ENCODE measurements at regions not wholly inside any gene's neighbourhood (a gene's known extent, or its start where the extent isn't known, plus 50 kb on each side); places are given as distances from the start of the nearest gene placed in this dataset.

DNA sequence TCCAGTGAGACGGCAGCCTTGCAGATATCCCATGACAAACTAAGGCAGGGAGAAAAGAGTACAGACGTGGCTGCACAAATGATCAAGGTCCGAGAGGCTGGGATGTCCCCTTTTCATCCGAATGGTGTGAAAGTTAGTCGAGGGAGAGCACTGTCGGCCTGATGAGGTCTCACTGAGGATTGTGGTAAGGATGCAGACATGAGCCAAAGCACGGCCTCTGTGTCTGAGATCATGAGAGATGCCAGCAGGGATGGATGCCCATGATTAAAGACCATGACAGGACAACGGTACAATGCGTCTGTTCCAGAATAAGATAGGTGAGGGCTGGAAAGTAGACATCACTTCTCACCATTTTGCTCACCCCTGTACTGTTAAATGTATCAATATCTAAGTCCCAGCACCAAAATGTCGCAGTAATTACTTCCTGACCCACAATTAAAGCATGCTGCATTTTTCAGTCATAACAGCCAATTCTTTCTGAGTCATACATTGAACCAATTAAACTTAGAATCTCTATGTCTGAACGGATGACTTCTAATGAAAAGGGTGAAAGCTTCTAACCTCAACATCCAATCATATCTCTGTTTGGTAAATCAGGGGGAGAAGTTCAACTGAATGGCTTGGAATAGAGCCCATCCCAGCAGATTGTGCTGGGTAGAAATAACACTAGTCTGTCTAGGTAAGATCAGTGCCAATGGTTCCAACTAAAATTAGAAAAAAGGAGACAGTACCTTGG lies 249.6 kb upstream of the SOX5 start:
- Histone ChIP-seq H3K4me1 (ENCODE audit: insufficient read depth, low read length, severe bottlenecking) (no peaks in the 10 kb centered on the region), H2AFZ (ENCODE audit: low read length) (no peak overlapping the region), H3K4me2 (ENCODE audit: low read length) (no peak overlapping the region)

DNA sequence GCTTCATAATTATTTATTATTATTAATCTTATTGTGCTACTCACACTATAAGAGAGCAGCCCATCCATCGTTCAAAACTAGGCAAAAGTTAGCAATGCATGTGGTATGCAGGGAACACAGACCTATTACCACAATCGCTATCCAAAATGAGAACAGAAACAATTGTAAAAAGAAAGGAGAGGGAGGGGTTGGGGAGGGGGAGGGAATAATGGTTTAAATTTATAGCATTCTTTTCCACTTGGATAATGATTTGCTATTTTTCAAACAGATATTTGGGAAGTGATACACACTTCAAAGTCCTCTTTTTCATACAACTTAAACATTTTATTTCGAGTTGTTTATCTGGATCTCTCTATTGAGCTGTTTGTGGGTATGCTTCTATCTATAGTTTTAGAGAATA lies 248.6 kb upstream of the SOX5 start:
- no peaks in the 10 kb centered on the region for H3K9me2 ChIP-seq (ENCODE audit: low read depth, low read length)

More for the DNA sequence above, 249.6 kb upstream of the SOX5 start:
- H3K36me3 ChIP-seq (ENCODE audit: insufficient read depth, low read length) = no peaks in the 10 kb centered on the region
- no peak overlapping the region for H3K9ac ChIP-seq (ENCODE audit: low read length)
- no peaks in the 10 kb centered on the region for H3K27me3 ChIP-seq (ENCODE audit: insufficient read depth, low read length)
- H3K4me3 ChIP-seq (ENCODE audit: low read depth, low read length, poor library complexity, severe bottlenecking) = no peak overlapping the region
- TF ChIP-seq, protein P1, sequence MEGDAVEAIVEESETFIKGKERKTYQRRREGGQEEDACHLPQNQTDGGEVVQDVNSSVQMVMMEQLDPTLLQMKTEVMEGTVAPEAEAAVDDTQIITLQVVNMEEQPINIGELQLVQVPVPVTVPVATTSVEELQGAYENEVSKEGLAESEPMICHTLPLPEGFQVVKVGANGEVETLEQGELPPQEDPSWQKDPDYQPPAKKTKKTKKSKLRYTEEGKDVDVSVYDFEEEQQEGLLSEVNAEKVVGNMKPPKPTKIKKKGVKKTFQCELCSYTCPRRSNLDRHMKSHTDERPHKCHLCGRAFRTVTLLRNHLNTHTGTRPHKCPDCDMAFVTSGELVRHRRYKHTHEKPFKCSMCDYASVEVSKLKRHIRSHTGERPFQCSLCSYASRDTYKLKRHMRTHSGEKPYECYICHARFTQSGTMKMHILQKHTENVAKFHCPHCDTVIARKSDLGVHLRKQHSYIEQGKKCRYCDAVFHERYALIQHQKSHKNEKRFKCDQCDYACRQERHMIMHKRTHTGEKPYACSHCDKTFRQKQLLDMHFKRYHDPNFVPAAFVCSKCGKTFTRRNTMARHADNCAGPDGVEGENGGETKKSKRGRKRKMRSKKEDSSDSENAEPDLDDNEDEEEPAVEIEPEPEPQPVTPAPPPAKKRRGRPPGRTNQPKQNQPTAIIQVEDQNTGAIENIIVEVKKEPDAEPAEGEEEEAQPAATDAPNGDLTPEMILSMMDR (IDR thresholded peaks at IDR 0.05; ENCODE audit: low read length) = no peak
- no peak for TF ChIP-seq EZH2 (IDR thresholded peaks at IDR 0.05; ENCODE audit: borderline replicate concordance, low read length)
- H3K27ac ChIP-seq (ENCODE audit: low read depth, low read length, poor library complexity, severe bottlenecking) = no peak overlapping the region
- H3K79me2 ChIP-seq (ENCODE audit: insufficient read depth, low read length) = no peaks in the 10 kb centered on the region
- no peaks in the 10 kb centered on the region for H3K9me2 ChIP-seq (ENCODE audit: low read depth, low read length)
- no peaks in the 10 kb centered on the region for H3K9me3 ChIP-seq (ENCODE audit: low read length)
- H3F3A ChIP-seq (ENCODE audit: insufficient read depth, low read length) = no peaks in the 10 kb centered on the region
- no peaks in the 10 kb centered on the region for H4K20me1 ChIP-seq (ENCODE audit: insufficient read depth, low read length)

DNA sequence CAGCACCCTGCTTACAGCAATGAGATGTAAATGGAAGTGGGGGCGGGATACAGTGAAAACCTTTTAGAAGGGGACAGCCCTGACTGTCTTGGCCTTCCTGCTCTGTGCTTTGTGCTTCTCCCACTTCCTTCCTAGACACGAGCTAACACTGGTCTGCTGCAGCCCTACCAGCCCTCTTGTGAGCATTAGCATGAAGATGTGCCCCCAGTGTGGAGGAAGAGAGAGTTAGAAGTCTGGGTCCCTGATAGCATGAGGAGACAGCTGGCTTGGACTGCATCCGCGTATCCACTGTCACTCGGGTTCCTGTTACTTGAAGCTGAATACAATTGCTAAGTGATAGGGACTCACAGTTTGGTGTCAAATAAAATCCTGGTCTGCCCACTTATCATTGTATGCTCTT lies 248.1 kb upstream of the SOX5 start:
- Histone ChIP-seq H3K27ac (ENCODE audit: low read depth, low read length, poor library complexity, severe bottlenecking) (no peak overlapping the region), H3K36me3 (ENCODE audit: insufficient read depth, low read length) (no peaks in the 10 kb centered on the region), H3K79me2 (ENCODE audit: insufficient read depth, low read length) (no peaks in the 10 kb centered on the region), H3K27me3 (ENCODE audit: insufficient read depth, low read length) (no peaks in the 10 kb centered on the region), H3F3A (ENCODE audit: insufficient read depth, low read length) (no peaks in the 10 kb centered on the region), H3K4me2 (ENCODE audit: low read length) (no peak overlapping the region), H3K4me1 (ENCODE audit: insufficient read depth, low read length, severe bottlenecking) (no peaks in the 10 kb centered on the region), H2AFZ (ENCODE audit: low read length) (no peak overlapping the region), H4K20me1 (ENCODE audit: insufficient read depth, low read length) (no peaks in the 10 kb centered on the region), H3K9ac (ENCODE audit: low read length) (no peak overlapping the region), H3K9me3 (ENCODE audit: low read length) (no peaks in the 10 kb centered on the region), H3K9me2 (ENCODE audit: low read depth, low read length) (no peaks in the 10 kb centered on the region), H3K4me3 (ENCODE audit: low read depth, low read length, poor library complexity, severe bottlenecking) (no peak overlapping the region)
- TF ChIP-seq, protein P1 (IDR thresholded peaks at IDR 0.05; ENCODE audit: low read length) = no peak
- no peak for TF ChIP-seq EZH2 (IDR thresholded peaks at IDR 0.05; ENCODE audit: borderline replicate concordance, low read length)

More for the DNA sequence above, 248.6 kb upstream of the SOX5 start:
- Histone ChIP-seq H3K27me3 (ENCODE audit: insufficient read depth, low read length) (no peaks in the 10 kb centered on the region), H3K79me2 (ENCODE audit: insufficient read depth, low read length) (no peaks in the 10 kb centered on the region), H3K4me2 (ENCODE audit: low read length) (no peak overlapping the region), H3K9ac (ENCODE audit: low read length) (no peak overlapping the region), H3F3A (ENCODE audit: insufficient read depth, low read length) (no peaks in the 10 kb centered on the region), H3K27ac (ENCODE audit: low read depth, low read length, poor library complexity, severe bottlenecking) (no peak overlapping the region), H4K20me1 (ENCODE audit: insufficient read depth, low read length) (no peaks in the 10 kb centered on the region), H3K4me3 (ENCODE audit: low read depth, low read length, poor library complexity, severe bottlenecking) (no peak overlapping the region), H3K4me1 (ENCODE audit: insufficient read depth, low read length, severe bottlenecking) (no peaks in the 10 kb centered on the region), H2AFZ (ENCODE audit: low read length) (no peak overlapping the region), H3K36me3 (ENCODE audit: insufficient read depth, low read length) (no peaks in the 10 kb centered on the region), H3K9me3 (ENCODE audit: low read length) (no peaks in the 10 kb centered on the region)
- no peak for TF ChIP-seq EZH2 (IDR thresholded peaks at IDR 0.05; ENCODE audit: borderline replicate concordance, low read length)
- TF ChIP-seq, protein P1 (IDR thresholded peaks at IDR 0.05; ENCODE audit: low read length) = no peak
